Smooth muscle cell of the brain vasculature (primary cell): ENCODE measurements at regions not wholly inside any gene's neighbourhood (a gene's known extent, or its start where the extent isn't known, plus 50 kb on each side); places are given as distances from the start of the nearest gene placed in this dataset.
A peak's percentile ranks its signal among the peaks of the same experiment; 100 is the strongest.
"Not testable (repeated sequence)": the region's sequence is repeated elsewhere in the genome, so short reads cannot be mapped to it uniquely, and the experiment has no call there.

Source experiments
- DNase-seq: peaks from one replicate; pipeline ENCODE4 v3.0.0-alpha.2; 2012; ENCODE audit warnings: low read depth, low spot score

GRCh38 chr7:145471883-145472282, 636.0 kb upstream of the TPK1 start:
- no peak for DNase-seq

GRCh38 chr7:145464287-145464686, 628.4 kb upstream of the TPK1 start:
- no peak for DNase-seq

GRCh38 chr7:145462463-145462862, 626.6 kb upstream of the TPK1 start:
- DNase-seq = no peak

- no peak for DNase-seq
Observed at GRCh38 chr7:145434811-145435210, 599.0 kb upstream of the TPK1 start.

GRCh38 chr7:145431834-145432233, 596.0 kb upstream of the TPK1 start:
- no peak for DNase-seq

GRCh38 chr7:145418481-145418880, 582.6 kb upstream of the TPK1 start:
- not testable (repeated sequence) for DNase-seq

GRCh38 chr7:145411066-145411465, 575.2 kb upstream of the TPK1 start:
- no peak for DNase-seq

- DNase-seq = peak; percentile 49
Observed at GRCh38 chr7:145398758-145399157, 562.9 kb upstream of the TPK1 start.

GRCh38 chr7:145394126-145394525, 558.3 kb upstream of the TPK1 start:
- DNase-seq = no peak

GRCh38 chr7:145382762-145383161, 546.9 kb upstream of the TPK1 start:
- DNase-seq = no peak

- DNase-seq = no peak
Observed at GRCh38 chr7:145378197-145378596, 542.3 kb upstream of the TPK1 start.

GRCh38 chr7:145360511-145361100, 524.8 kb upstream of the TPK1 start:
- DNase-seq = no peak

GRCh38 chr7:145350334-145350733, 514.5 kb upstream of the TPK1 start:
- DNase-seq = no peak

- not testable (repeated sequence) for DNase-seq
Observed at GRCh38 chr7:145349452-145349851, 513.6 kb upstream of the TPK1 start.

- no peak for DNase-seq
Observed at GRCh38 chr7:145347271-145347670, 511.4 kb upstream of the TPK1 start.

- DNase-seq = no peak
Observed at GRCh38 chr7:145339319-145339718, 503.5 kb upstream of the TPK1 start.

GRCh38 chr7:145331522-145331921, 495.7 kb upstream of the TPK1 start:
- no peak for DNase-seq

- DNase-seq = no peak
Observed at GRCh38 chr7:145331076-145331475, 495.2 kb upstream of the TPK1 start.

GRCh38 chr7:145327646-145328045, 491.8 kb upstream of the TPK1 start:
- DNase-seq = no peak

- DNase-seq = no peak
Observed at GRCh38 chr7:145324081-145324480, 488.2 kb upstream of the TPK1 start.

- DNase-seq = no peak
Observed at GRCh38 chr7:145313551-145313950, 477.7 kb upstream of the TPK1 start.

- DNase-seq = no peak
Observed at GRCh38 chr7:145293754-145294153, 457.9 kb upstream of the TPK1 start.

- DNase-seq = no peak
Observed at GRCh38 chr7:145293228-145293701, 457.4 kb upstream of the TPK1 start.

GRCh38 chr7:145289384-145289783, 453.5 kb upstream of the TPK1 start:
- no peak for DNase-seq
